Progenitor cell of endocrine pancreas (in vitro differentiated cells): ENCODE measurements at regions not wholly inside any gene's neighbourhood (a gene's known extent, or its start where the extent isn't known, plus 50 kb on each side); places are given as distances from the start of the nearest gene placed in this dataset.
A peak's percentile ranks its signal among the peaks of the same experiment; 100 is the strongest.

Experiments
- DNase-seq: peaks from one replicate; pipeline ENCODE4 v3.0.0; 2021; ENCODE audit warnings: low spot score; ENCODE audit not compliant: unreplicated experiment
- H3K27ac Mint-ChIP-seq: 2 replicates; pipeline ENCODE4 v1.8.0; 2021; ENCODE audit warnings: mild to moderate bottlenecking, moderate library complexity, mixed read lengths
- H3K27me3 Mint-ChIP-seq: 2 replicates; pipeline ENCODE4 v1.8.0; 2021; ENCODE audit warnings: mixed read lengths
- H3K36me3 Mint-ChIP-seq: 2 replicates; pipeline ENCODE4 v1.8.0; 2022; ENCODE audit warnings: mixed read lengths; ENCODE audit not compliant: insufficient read depth
- H3K4me1 Mint-ChIP-seq: 2 replicates; pipeline ENCODE4 v1.8.0; 2021; ENCODE audit warnings: low read depth, mixed read lengths
- H3K4me3 Mint-ChIP-seq: 2 replicates; pipeline ENCODE4 v1.8.0; 2021; ENCODE audit warnings: low read depth, mild to moderate bottlenecking, moderate library complexity, mixed read lengths
- H3K9me3 Mint-ChIP-seq: 2 replicates; pipeline ENCODE4 v1.8.0; 2021; ENCODE audit warnings: low read depth, mixed read lengths
- TF ChIP-seq, protein P1 (sequence below): fragments of 200-600 bp; sonication (generic); IDR thresholded peaks from one replicate; pipeline ENCODE4 v1.5.0; 2021; ENCODE audit warnings: antibody characterized with exemption, mild to moderate bottlenecking; ENCODE audit not compliant: unreplicated experiment

DNA sequence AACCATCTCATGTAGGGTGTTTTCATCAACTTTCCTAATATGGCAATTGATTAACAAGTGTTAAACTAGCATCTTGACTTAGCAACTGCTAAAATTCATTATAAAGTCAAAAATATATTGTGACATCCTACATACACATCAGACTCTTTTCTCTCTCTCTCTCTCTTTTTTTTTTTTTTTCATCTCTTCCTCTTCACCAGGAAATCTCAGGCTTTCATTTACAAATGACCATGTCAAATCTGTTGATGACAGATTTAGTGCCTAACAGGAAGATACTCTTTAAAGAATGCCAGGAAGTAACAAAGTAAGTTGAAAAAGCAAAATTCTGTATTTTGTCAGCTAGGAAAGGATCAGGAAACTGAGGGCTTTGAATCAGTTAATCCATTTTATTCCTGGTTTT is 365.5 kb downstream of the PCDH7 start:
- Mint-ChIP-seq H3K27ac (no peak overlapping the region), H3K36me3 (no peaks in the 10 kb centered on the region), H3K4me1 (peaks cover 29% of the 10 kb centered on the region), H3K27me3 (no peaks in the 10 kb centered on the region), H3K4me3 (no peak overlapping the region), H3K9me3 (no peaks in the 10 kb centered on the region)
- TF ChIP-seq, protein P1, sequence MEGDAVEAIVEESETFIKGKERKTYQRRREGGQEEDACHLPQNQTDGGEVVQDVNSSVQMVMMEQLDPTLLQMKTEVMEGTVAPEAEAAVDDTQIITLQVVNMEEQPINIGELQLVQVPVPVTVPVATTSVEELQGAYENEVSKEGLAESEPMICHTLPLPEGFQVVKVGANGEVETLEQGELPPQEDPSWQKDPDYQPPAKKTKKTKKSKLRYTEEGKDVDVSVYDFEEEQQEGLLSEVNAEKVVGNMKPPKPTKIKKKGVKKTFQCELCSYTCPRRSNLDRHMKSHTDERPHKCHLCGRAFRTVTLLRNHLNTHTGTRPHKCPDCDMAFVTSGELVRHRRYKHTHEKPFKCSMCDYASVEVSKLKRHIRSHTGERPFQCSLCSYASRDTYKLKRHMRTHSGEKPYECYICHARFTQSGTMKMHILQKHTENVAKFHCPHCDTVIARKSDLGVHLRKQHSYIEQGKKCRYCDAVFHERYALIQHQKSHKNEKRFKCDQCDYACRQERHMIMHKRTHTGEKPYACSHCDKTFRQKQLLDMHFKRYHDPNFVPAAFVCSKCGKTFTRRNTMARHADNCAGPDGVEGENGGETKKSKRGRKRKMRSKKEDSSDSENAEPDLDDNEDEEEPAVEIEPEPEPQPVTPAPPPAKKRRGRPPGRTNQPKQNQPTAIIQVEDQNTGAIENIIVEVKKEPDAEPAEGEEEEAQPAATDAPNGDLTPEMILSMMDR: no peak
- DNase-seq: no peak

DNA sequence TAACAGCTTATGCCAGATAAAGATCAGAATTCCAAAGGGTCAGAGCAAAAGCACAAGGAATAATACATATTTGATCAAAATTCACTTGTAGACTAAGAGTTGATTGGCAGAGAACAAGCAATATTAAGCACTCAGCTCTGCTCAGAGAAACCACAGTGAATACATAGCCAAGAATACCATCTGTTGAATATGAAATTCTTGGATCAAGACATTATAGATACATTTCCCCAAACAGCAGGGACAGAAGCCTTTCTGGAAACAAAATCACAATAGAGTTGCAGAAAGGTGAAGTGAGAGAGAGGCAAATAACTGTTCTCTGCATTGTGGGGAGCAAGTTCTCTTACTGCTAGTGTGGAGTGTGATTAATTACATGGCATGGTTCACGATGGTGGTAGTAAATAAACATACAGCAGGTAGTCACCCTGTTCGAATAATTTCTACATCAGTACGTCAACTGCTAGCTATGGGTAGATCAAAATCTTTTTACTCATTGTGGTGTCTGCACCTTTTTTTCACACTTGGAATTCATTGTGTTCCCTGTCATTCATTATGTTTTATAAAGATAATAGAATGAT is 366.7 kb downstream of the PCDH7 start:
- TF ChIP-seq, protein P1: no peak
- Mint-ChIP-seq H3K36me3 (no peaks in the 10 kb centered on the region), H3K27ac (no peak overlapping the region), H3K4me3 (no peak overlapping the region), H3K4me1 (peaks cover 31% of the 10 kb centered on the region), H3K9me3 (no peaks in the 10 kb centered on the region), H3K27me3 (no peaks in the 10 kb centered on the region)
- DNase-seq: no peak

DNA sequence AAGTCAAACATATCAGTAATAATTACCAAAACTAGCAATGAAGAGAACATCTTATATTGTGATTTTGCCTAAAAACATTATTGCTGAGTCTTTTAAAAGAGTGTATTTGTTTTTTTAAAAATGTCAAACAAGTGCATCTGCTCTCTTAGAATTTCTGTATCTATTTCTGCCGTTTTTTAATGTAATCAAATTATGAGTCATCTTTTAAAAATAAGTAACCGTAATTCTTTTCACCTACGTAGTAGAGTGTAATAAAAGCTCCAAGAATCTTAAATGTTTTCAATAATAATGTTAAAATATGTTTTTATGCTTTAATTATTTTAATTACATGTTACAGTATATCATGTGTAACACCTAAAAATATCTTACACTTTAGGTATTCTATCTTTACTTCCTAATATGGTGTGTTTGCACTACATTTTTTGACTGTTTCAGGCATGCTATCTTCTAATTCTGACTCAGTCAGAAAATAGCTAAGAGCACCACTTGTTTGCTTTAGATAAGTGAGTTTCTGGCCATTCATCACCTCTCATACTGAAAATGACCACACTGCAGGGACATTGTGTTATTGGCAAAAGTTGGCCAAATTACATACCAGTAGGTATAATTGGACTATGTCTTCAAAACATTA is 368.5 kb downstream of the PCDH7 start:
- no peaks in the 10 kb centered on the region for H3K27me3 Mint-ChIP-seq
- TF ChIP-seq, protein P1: no peak
- no peak for DNase-seq
- no peaks in the 10 kb centered on the region for H3K9me3 Mint-ChIP-seq
- no peaks in the 10 kb centered on the region for H3K36me3 Mint-ChIP-seq
- H3K4me3 Mint-ChIP-seq: no peak overlapping the region
- peaks cover 38% of the 10 kb centered on the region for H3K4me1 Mint-ChIP-seq
- peak overlapping the region; percentile 73 for H3K27ac Mint-ChIP-seq

DNA sequence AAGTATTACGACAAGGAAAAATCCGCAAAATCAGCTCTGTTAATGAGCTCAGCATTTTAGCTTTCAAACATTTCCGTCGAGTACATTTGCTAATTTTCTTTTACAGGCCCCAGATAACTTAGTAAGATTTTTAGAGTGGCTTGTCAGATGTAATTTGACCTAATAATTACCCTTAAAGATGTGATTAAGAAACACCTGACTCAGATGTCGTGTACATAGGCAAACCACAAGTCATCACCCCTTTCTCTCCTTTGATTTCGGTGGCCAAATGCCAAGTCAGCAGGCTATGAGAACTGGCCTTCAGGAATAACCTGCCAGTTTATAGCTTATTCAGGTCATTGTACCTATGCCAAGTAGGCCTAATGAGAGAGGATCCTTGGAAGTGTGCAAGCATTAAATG is 369.6 kb downstream of the PCDH7 start:
- H3K36me3 Mint-ChIP-seq: no peaks in the 10 kb centered on the region
- no peaks in the 10 kb centered on the region for H3K27me3 Mint-ChIP-seq
- H3K27ac Mint-ChIP-seq: peak overlapping the region; percentile 73
- DNase-seq: no peak
- H3K9me3 Mint-ChIP-seq: no peaks in the 10 kb centered on the region
- TF ChIP-seq, protein P1: no peak
- no peak overlapping the region for H3K4me3 Mint-ChIP-seq
- peaks cover 36% of the 10 kb centered on the region for H3K4me1 Mint-ChIP-seq

DNA sequence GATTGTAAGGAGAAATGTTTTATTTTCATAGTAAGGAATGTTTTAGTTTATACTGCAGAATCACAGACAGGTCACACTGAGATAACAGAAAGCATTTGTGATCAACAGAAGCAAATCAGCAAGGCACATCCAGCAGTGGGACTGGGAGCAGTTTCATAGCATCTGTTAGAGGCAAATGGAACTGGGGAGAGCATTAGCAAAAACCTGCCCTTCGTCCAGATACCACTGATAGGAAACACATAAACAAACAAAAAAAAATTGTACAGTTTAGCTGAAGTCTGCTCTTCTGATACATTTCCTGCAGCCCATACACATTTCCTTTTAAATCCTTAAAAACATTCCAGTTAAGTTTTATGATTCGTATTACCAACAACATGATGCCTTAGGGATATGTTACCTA is 374.3 kb downstream of the PCDH7 start:
- Mint-ChIP-seq H3K4me1 (peaks cover 16% of the 10 kb centered on the region), H3K36me3 (no peaks in the 10 kb centered on the region), H3K4me3 (no peak overlapping the region), H3K27ac (no peak overlapping the region), H3K27me3 (no peaks in the 10 kb centered on the region), H3K9me3 (no peaks in the 10 kb centered on the region)
- TF ChIP-seq, protein P1: no peak
- no peak for DNase-seq
